Right cardiac atrium (tissue), 5 donors: ENCODE measurements at regions not wholly inside any gene's neighbourhood (a gene's known extent, or its start where the extent isn't known, plus 50 kb on each side); places are given as distances from the start of the nearest gene placed in this dataset.

ENCODE experiments used
- ATAC-seq, 2 donors: fragments of 200-7000 bp; cut with Tn5 transposase; one replicate each; pipeline versions ENCODE4 v1.8.0 to v1.9.1; 2020; ENCODE audit warnings: moderate library complexity in 2 of 2, mild to moderate bottlenecking in 1 of 2
- DNase-seq, 3 donors: peaks; one replicate each; pipeline ENCODE4 v3.0.0-alpha.2; 2020
- H3K27ac ChIP-seq: one replicate; pipeline ENCODE4 v1.5.1; 2013; ENCODE audit warnings: mild to moderate bottlenecking, low read length, control low read depth, moderate library complexity
- H3K27me3 ChIP-seq: one replicate; pipeline ENCODE4 v1.6.1; 2013; ENCODE audit not compliant: control insufficient read depth, insufficient read depth
- H3K4me1 ChIP-seq: one replicate; pipeline ENCODE4 v1.6.1; 2013; ENCODE audit warnings: low read length; ENCODE audit not compliant: control insufficient read depth, insufficient read depth
- H3K4me3 ChIP-seq: one replicate; pipeline ENCODE4 v1.5.1; 2013; ENCODE audit warnings: low read length, control low read depth
- H3K9me3 ChIP-seq: one replicate; pipeline ENCODE4 v1.6.1; 2013; ENCODE audit warnings: low read length; ENCODE audit not compliant: control insufficient read depth
- WGBS: extraction: QIAGEN DNeasy Blood & Tissue Kit; methylation state at CpG from one replicate; pipeline ENCODE4 v1.1.7; 2013; 5-methylcytosine and 5-hydroxymethylcytosine counted together
- intact Hi-C, 4 donors: fragments of 100-400 bp; cut with DNase I; formaldehyde crosslinking; loops; one replicate each; pipeline versions ENCODE4 v1.11.0 to v1.14.0; 2022 to 2023
- donor health status: healthy with polysubstance abuse.
- donor health status: DM: no; HTN: yes; CAD: no.
- donor health status: DM: no; HTN: no; CAD: no.
- donor health status: DM: no; HTN: yes; CAD: no; lungs with severe emphysema.
- donor health status: DM: yes; HTN: yes; CAD: no.

GRCh38 chr9:135338546-135338945, 141.0 kb upstream of the PPP1R26 start:
- Histone ChIP-seq H3K4me1 (no peaks in the 10 kb centered on the region), H3K9me3 (no peaks in the 10 kb centered on the region), H3K27me3 (no peaks in the 10 kb centered on the region), H3K4me3 (no peak overlapping the region), H3K27ac (no peak overlapping the region)
- ATAC-seq = no peak
- intact Hi-C loops = no loop called here
- DNase-seq = no peak
- WGBS = 78% methylated on average over 14 of the region's 14 CpGs

- DNase-seq = peak in 1 of 3 donors; percentile 34
- ATAC-seq = no peak
- H3K27ac ChIP-seq = no peak overlapping the region
- H3K4me1 ChIP-seq = no peaks in the 10 kb centered on the region
- WGBS = 51% methylated on average over 17 of the region's 17 CpGs
- intact Hi-C loops = no loop called here
- no peaks in the 10 kb centered on the region for H3K27me3 ChIP-seq
- H3K9me3 ChIP-seq = no peaks in the 10 kb centered on the region
- H3K4me3 ChIP-seq = no peak overlapping the region
Measured at GRCh38 chr9:135339378-135339973, 140.1 kb upstream of the PPP1R26 start.

GRCh38 chr9:135340143-135340655, 139.4 kb upstream of the PPP1R26 start:
- 18% methylated on average over 12 of the region's 12 CpGs for WGBS
- intact Hi-C loops = loop anchor here in 1 of 4 donors (5.0 kb wide), 1 partner anchor 253 kb away; the partner anchor contains the start of gene OLFM1
- DNase-seq = no peak

GRCh38 chr9:135340726-135341475, 138.7 kb upstream of the PPP1R26 start:
- no peaks in the 10 kb centered on the region for H3K27me3 ChIP-seq
- H3K27ac ChIP-seq = no peak overlapping the region
- no peak for ATAC-seq
- intact Hi-C loops = loop anchor here in 1 of 4 donors (5.0 kb wide), 1 partner anchor 254 kb away; the partner anchor contains the start of gene OLFM1
- DNase-seq = peak in 1 of 3 donors; percentile 32
- no peaks in the 10 kb centered on the region for H3K4me1 ChIP-seq
- 62% methylated on average over 20 of the region's 20 CpGs for WGBS
- H3K4me3 ChIP-seq = no peak overlapping the region
- no peaks in the 10 kb centered on the region for H3K9me3 ChIP-seq

More at GRCh38 chr9:135340143-135340655, 139.4 kb upstream of the PPP1R26 start:
- no peak overlapping the region for H3K4me3 ChIP-seq
- no peaks in the 10 kb centered on the region for H3K27me3 ChIP-seq
- no peaks in the 10 kb centered on the region for H3K4me1 ChIP-seq
- H3K27ac ChIP-seq = no peak overlapping the region
- no peaks in the 10 kb centered on the region for H3K9me3 ChIP-seq
- no peak for ATAC-seq

- intact Hi-C loops = loop anchor here in 2 of 4 donors (2.0 to 5.0 kb wide), 2 partner anchors 254 to 255 kb away; partner anchors contain the start of gene OLFM1 (in 2 of the 2)
- WGBS = 78% methylated on average over 13 of the region's 13 CpGs
- no peak for ATAC-seq
- no peaks in the 10 kb centered on the region for H3K27me3 ChIP-seq
- H3K4me1 ChIP-seq = no peaks in the 10 kb centered on the region
- H3K27ac ChIP-seq = no peak overlapping the region
- peak in 1 of 3 donors; percentile 39 for DNase-seq
- H3K9me3 ChIP-seq = no peaks in the 10 kb centered on the region
- H3K4me3 ChIP-seq = no peak overlapping the region
Measured at GRCh38 chr9:135341612-135342169, 137.9 kb upstream of the PPP1R26 start.

- Histone ChIP-seq H3K27ac (no peak overlapping the region), H3K4me1 (no peaks in the 10 kb centered on the region), H3K9me3 (no peaks in the 10 kb centered on the region), H3K27me3 (no peaks in the 10 kb centered on the region), H3K4me3 (no peak overlapping the region)
- 69% methylated on average over 23 of the region's 23 CpGs for WGBS
- ATAC-seq (no peak), DNase-seq (peak in 1 of 3 donors; percentile 47)
- intact Hi-C loops = loop anchor here in 2 of 4 donors (2.0 to 5.0 kb wide), 2 partner anchors 255 to 256 kb away; partner anchors contain the start of gene OLFM1 (in 2 of the 2)
Measured at GRCh38 chr9:135342206-135343130, 137.1 kb upstream of the PPP1R26 start.

GRCh38 chr9:135343136-135343535, 136.4 kb upstream of the PPP1R26 start:
- no peaks in the 10 kb centered on the region for H3K9me3 ChIP-seq

GRCh38 chr9:135343837-135344522, 135.6 kb upstream of the PPP1R26 start:
- H3K4me3 ChIP-seq = no peak overlapping the region
- H3K27ac ChIP-seq = no peak overlapping the region
- peak; percentile 61 to 68 for ATAC-seq
- 17% methylated on average over 25 of the region's 25 CpGs for WGBS
- no peaks in the 10 kb centered on the region for H3K27me3 ChIP-seq
- H3K4me1 ChIP-seq = no peaks in the 10 kb centered on the region
- H3K9me3 ChIP-seq = no peaks in the 10 kb centered on the region
- intact Hi-C loops = loop anchor here (2.0 to 5.0 kb wide), 2 partner anchors 257 kb away; partner anchors contain the start of gene OLFM1 (in 4 of the 4)
- peak; percentile 74 to 92 (median 90) for DNase-seq

More at GRCh38 chr9:135343136-135343535, 136.4 kb upstream of the PPP1R26 start:
- no peak for ATAC-seq
- 82% methylated on average over 12 of the region's 12 CpGs for WGBS
- peak in 1 of 3 donors; percentile 41 for DNase-seq
- intact Hi-C loops = loop anchor here in 2 of 4 donors (2.0 to 5.0 kb wide), 2 partner anchors 256 kb away; partner anchors contain the start of gene OLFM1 (in 2 of the 2)
- Histone ChIP-seq H3K4me1 (no peaks in the 10 kb centered on the region), H3K27me3 (no peaks in the 10 kb centered on the region), H3K4me3 (no peak overlapping the region), H3K27ac (no peak overlapping the region)

GRCh38 chr9:135344523-135344901, 135.1 kb upstream of the PPP1R26 start:
- no peak overlapping the region for H3K27ac ChIP-seq
- WGBS = 73% methylated on average over 7 of the region's 7 CpGs
- ATAC-seq (no peak), DNase-seq (no peak)
- H3K4me1 ChIP-seq = no peaks in the 10 kb centered on the region
- H3K9me3 ChIP-seq = no peaks in the 10 kb centered on the region
- H3K4me3 ChIP-seq = no peak overlapping the region
- no peaks in the 10 kb centered on the region for H3K27me3 ChIP-seq
- intact Hi-C loops = loop anchor here in 3 of 4 donors (2.0 to 5.0 kb wide), 2 partner anchors 257 to 258 kb away; partner anchors contain the start of gene OLFM1 (in 3 of the 3)
